OCI-LY7 (cell line): ENCODE measurements at regions not wholly inside any gene's neighbourhood (a gene's known extent, or its start where the extent isn't known, plus 50 kb on each side); places are given as distances from the start of the nearest gene placed in this dataset.

Experiments used
- EZH2phosphoT487 ChIP-seq: fragments of 200-600 bp; sonication (generic); IDR thresholded peaks from 2 replicates; pipeline ENCODE4 v1.6.1; 2018; ENCODE audit warnings: low read depth, borderline replicate concordance, mild to moderate bottlenecking, mixed run types, antibody characterized with exemption, low read length, moderate library complexity, mixed read lengths
- TF ChIP-seq, protein P1 (sequence below): fragments of 200-600 bp; sonication (generic); conservative IDR thresholded peaks from 2 replicates; pipeline ENCODE4 v1.5.1; 2014; ENCODE audit warnings: mild to moderate bottlenecking, antibody characterized with exemption, low read length, moderate library complexity, mixed read lengths

GRCh38 chr22:48178536-48178935 lies 1416.1 kb downstream of the TBC1D22A start:
- TF ChIP-seq, protein P1, sequence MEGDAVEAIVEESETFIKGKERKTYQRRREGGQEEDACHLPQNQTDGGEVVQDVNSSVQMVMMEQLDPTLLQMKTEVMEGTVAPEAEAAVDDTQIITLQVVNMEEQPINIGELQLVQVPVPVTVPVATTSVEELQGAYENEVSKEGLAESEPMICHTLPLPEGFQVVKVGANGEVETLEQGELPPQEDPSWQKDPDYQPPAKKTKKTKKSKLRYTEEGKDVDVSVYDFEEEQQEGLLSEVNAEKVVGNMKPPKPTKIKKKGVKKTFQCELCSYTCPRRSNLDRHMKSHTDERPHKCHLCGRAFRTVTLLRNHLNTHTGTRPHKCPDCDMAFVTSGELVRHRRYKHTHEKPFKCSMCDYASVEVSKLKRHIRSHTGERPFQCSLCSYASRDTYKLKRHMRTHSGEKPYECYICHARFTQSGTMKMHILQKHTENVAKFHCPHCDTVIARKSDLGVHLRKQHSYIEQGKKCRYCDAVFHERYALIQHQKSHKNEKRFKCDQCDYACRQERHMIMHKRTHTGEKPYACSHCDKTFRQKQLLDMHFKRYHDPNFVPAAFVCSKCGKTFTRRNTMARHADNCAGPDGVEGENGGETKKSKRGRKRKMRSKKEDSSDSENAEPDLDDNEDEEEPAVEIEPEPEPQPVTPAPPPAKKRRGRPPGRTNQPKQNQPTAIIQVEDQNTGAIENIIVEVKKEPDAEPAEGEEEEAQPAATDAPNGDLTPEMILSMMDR = no peak
- no peak for TF ChIP-seq EZH2phosphoT487
